IMR-90 (cell line): ENCODE measurements at regions not wholly inside any gene's neighbourhood (a gene's known extent, or its start where the extent isn't known, plus 50 kb on each side); places are given as distances from the start of the nearest gene placed in this dataset.
A peak's percentile ranks its signal among the peaks of the same experiment; 100 is the strongest.

ENCODE experiments used
- ATAC-seq: fragments of 200-7000 bp; cut with Tn5 transposase; 2 replicates; pipeline ENCODE4 v1.9.1; 2020; ENCODE audit warnings: low read depth, mild to moderate bottlenecking, moderate library complexity
- BruUV-seq: library from RNA; stranded (reverse); fragments of 400-500 nt; replicated peaks from 2 replicates; lab custom pipeline; 2021; lab: Mats Ljungman, UMichigan
- CTCF ChIA-PET: fragments of 300-600 bp; formaldehyde crosslinking; extraction: SDS; loops from one replicate; lab custom pipeline; 2021; ENCODE audit warnings: antibody characterized with exemption; lab: Yijun Ruan, JAX
- POLR2A ChIA-PET: fragments of 300-600 bp; sonication (Branson Sonifier 250); formaldehyde crosslinking; loops from one replicate; lab custom pipeline; 2022; ENCODE audit warnings: antibody characterized with exemption; ENCODE audit not compliant: unreplicated experiment; lab: Charles Lee
- DNase-seq: peaks from one replicate; pipeline ENCODE4 v3.0.0; 2013
- H2AFZ ChIP-seq: replicated peaks from 2 replicates; pipeline ENCODE3; 2013; ENCODE audit warnings: low read length, mild to moderate bottlenecking; ENCODE audit not compliant: poor library complexity
- H2AK5ac ChIP-seq: 2 replicates; pipeline ENCODE4 v1.6.1; 2013; ENCODE audit warnings: low read depth, low read length, inconsistent platforms
- H2AK9ac ChIP-seq: replicated peaks from 2 replicates; pipeline ENCODE3; 2013; ENCODE audit warnings: mild to moderate bottlenecking, low read depth, low read length, moderate library complexity; ENCODE audit not compliant: poor library complexity
- H2BK120ac ChIP-seq: 2 replicates; pipeline ENCODE4 v1.6.1; 2013; ENCODE audit warnings: low read depth, low read length, inconsistent platforms
- H2BK15ac ChIP-seq: 3 replicates; pipeline ENCODE4 v1.6.1; 2013; ENCODE audit warnings: low read depth, low read length, inconsistent platforms
- H2BK20ac ChIP-seq: 2 replicates; pipeline ENCODE4 v1.6.1; 2013; ENCODE audit warnings: low read depth, mild to moderate bottlenecking, inconsistent platforms, low read length, moderate library complexity
- H2BK5ac ChIP-seq: 2 replicates; pipeline ENCODE4 v1.6.1; 2013; ENCODE audit warnings: mild to moderate bottlenecking, low read depth, low read length, inconsistent platforms; ENCODE audit not compliant: poor library complexity, severe bottlenecking
- H3K14ac ChIP-seq: replicated peaks from 2 replicates; pipeline ENCODE4 v1.6.1; 2013; ENCODE audit warnings: low read depth, low read length, inconsistent platforms
- H3K18ac ChIP-seq: 2 replicates; pipeline ENCODE4 v1.6.1; 2013; ENCODE audit warnings: low read depth, low read length, control low read depth
- H3K23ac ChIP-seq: 2 replicates; pipeline ENCODE4 v1.6.1; 2013; ENCODE audit warnings: low read depth, low read length, inconsistent platforms
- H3K27ac ChIP-seq: 2 replicates; pipeline ENCODE4 v1.5.1; 2013; ENCODE audit warnings: mild to moderate bottlenecking, control low read depth, low read length; ENCODE audit not compliant: insufficient read depth
- H3K27me3 ChIP-seq: 2 replicates; pipeline ENCODE4 v1.6.1; 2013; ENCODE audit warnings: low read length; ENCODE audit not compliant: control insufficient read depth, insufficient read depth
- H3K36me3 ChIP-seq: 2 replicates; pipeline ENCODE4 v1.6.1; 2013; ENCODE audit warnings: low read length, mixed read lengths; ENCODE audit not compliant: control insufficient read depth, insufficient read depth
- H3K4ac ChIP-seq: 2 replicates; pipeline ENCODE4 v1.6.1; 2013; ENCODE audit warnings: low read depth, low read length, inconsistent platforms
- H3K4me1 ChIP-seq: 2 replicates; pipeline ENCODE4 v1.6.1; 2013; ENCODE audit warnings: low read length, mixed read lengths; ENCODE audit not compliant: control insufficient read depth, insufficient read depth
- H3K4me2 ChIP-seq: 2 replicates; pipeline ENCODE4 v1.6.1; 2013; ENCODE audit warnings: low read depth, mild to moderate bottlenecking, control low read depth, low read length, moderate library complexity
- H3K4me3 ChIP-seq: 2 replicates; pipeline ENCODE4 v1.5.1; 2013; ENCODE audit warnings: low read depth, mild to moderate bottlenecking, control low read depth, low read length, moderate library complexity; ENCODE audit not compliant: insufficient read depth
- H3K56ac ChIP-seq: 2 replicates; pipeline ENCODE4 v1.6.1; 2013; ENCODE audit warnings: low read length, inconsistent platforms; ENCODE audit not compliant: insufficient read depth; ENCODE audit errors: extremely low read depth
- H3K79me1 ChIP-seq, 2 experiments: 2 replicates each; pipeline ENCODE4 v1.6.1; 2013; ENCODE audit warnings: low read length in 2 of 2, inconsistent platforms in 1 of 2, low read depth in 1 of 2
- H3K9ac ChIP-seq: 2 replicates; pipeline ENCODE4 v1.6.1; 2013; ENCODE audit warnings: low read depth, low read length, control low read depth
- H3K9me1 ChIP-seq: 2 replicates; pipeline ENCODE4 v1.6.1; 2013; ENCODE audit warnings: low read length, inconsistent platforms; ENCODE audit not compliant: insufficient read depth
- H3K9me3 ChIP-seq: 2 replicates; pipeline ENCODE4 v1.6.1; 2013; ENCODE audit warnings: low read length; ENCODE audit not compliant: control insufficient read depth, insufficient read depth
- H4K20me1 ChIP-seq: 2 replicates; pipeline ENCODE4 v1.6.1; 2013; ENCODE audit warnings: low read length, inconsistent platforms; ENCODE audit not compliant: insufficient read depth
- H4K5ac ChIP-seq: 2 replicates; pipeline ENCODE4 v1.6.1; 2013; ENCODE audit warnings: mild to moderate bottlenecking, low read depth, low read length, control low read depth
- H4K8ac ChIP-seq, 2 experiments: 2 replicates each; pipeline ENCODE4 v1.6.1; 2013; ENCODE audit warnings: low read depth in 2 of 2, low read length in 2 of 2, control low read depth in 1 of 2, inconsistent platforms in 1 of 2
- H4K91ac ChIP-seq: 2 replicates; pipeline ENCODE4 v1.6.1; 2013; ENCODE audit warnings: low read depth, low read length, inconsistent platforms; ENCODE audit not compliant: insufficient read depth
- CHD1 ChIP-seq: IDR thresholded peaks from 2 replicates; pipeline ENCODE4 v1.6.1; 2012; ENCODE audit warnings: low read depth, low read length, improper control_type of control experiment
- MAFK ChIP-seq: IDR thresholded peaks from 2 replicates; pipeline ENCODE4 v1.6.1; 2012; ENCODE audit warnings: low read depth, low read length, improper control_type of control experiment
- MAZ ChIP-seq: IDR thresholded peaks from 2 replicates; pipeline ENCODE4 v1.6.1; 2012; ENCODE audit warnings: low read depth, mild to moderate bottlenecking, low read length, improper control_type of control experiment, moderate library complexity, borderline replicate concordance
- MXI1 ChIP-seq: IDR thresholded peaks from 2 replicates; pipeline ENCODE4 v1.6.1; 2012; ENCODE audit warnings: low read depth, mild to moderate bottlenecking, low read length, moderate library complexity, borderline replicate concordance
- POLR2A ChIP-seq: IDR thresholded peaks from 2 replicates; pipeline ENCODE4 v1.6.1; 2012; ENCODE audit warnings: mild to moderate bottlenecking, low read depth, low read length
- RAD21 ChIP-seq: IDR thresholded peaks from 2 replicates; pipeline ENCODE4 v1.6.1; 2012; ENCODE audit warnings: low read length, improper control_type of control experiment
- RCOR1 ChIP-seq: IDR thresholded peaks from 2 replicates; pipeline ENCODE4 v1.6.1; 2012; ENCODE audit warnings: mild to moderate bottlenecking, low read length, improper control_type of control experiment; ENCODE audit not compliant: insufficient replicate concordance
- RFX5 ChIP-seq: IDR thresholded peaks from 2 replicates; pipeline ENCODE4 v1.8.0; 2012; ENCODE audit warnings: low read depth, mild to moderate bottlenecking, low read length, moderate library complexity
- SMC3 ChIP-seq: fragments of 150-350 bp; IDR thresholded peaks from 2 replicates; pipeline ENCODE4 v1.6.1; 2016; ENCODE audit warnings: low read depth, mild to moderate bottlenecking, antibody characterized with exemption, low read length, moderate library complexity
- WGBS, 2 experiments: methylation state at CpG; one replicate each; pipeline versions ENCODE4 v1.1.5 to v1.1.7; 2013; ENCODE audit warnings: missing lambda C conversion rate in 2 of 2; ENCODE audit not compliant: insufficient read length in 1 of 2; ENCODE audit errors: extremely low coverage in 2 of 2; 5-methylcytosine and 5-hydroxymethylcytosine counted together
- dilution Hi-C: fragments of 300-500 bp; cut with HindIII; formaldehyde crosslinking; loops from one replicate; pipeline ENCODE4 v1.14.3; 2018; ENCODE audit warnings: low sequenced_read_pairs; ENCODE audit not compliant: unreplicated experiment
- in situ Hi-C: fragments of 300-500 bp; cut with MboI; formaldehyde crosslinking; loops from 3 replicates; pipeline ENCODE4 v1.14.3; 2019; ENCODE audit warnings: low sequenced_read_pairs, inconsistent platforms, mixed read lengths
- intact Hi-C: fragments of 100-400 bp; cut with micrococcal nuclease; formaldehyde crosslinking; loops from 2 replicates; pipeline ENCODE4 v1.10.0; 2022
- TF ChIP-seq, protein P1 (sequence below): fragments of 150-350 bp; IDR thresholded peaks from 2 replicates; pipeline ENCODE4 v1.6.1; 2017; ENCODE audit warnings: mild to moderate bottlenecking, antibody characterized with exemption, low read length, low read depth
- TF ChIP-seq, protein P2 (sequence below): fragments of 150-350 bp; IDR thresholded peaks from 2 replicates; pipeline ENCODE4 v1.6.1; 2016; ENCODE audit warnings: low read depth, mild to moderate bottlenecking, low read length, moderate library complexity, borderline replicate concordance
- TF ChIP-seq, protein P3 (sequence below): conservative IDR thresholded peaks from 2 replicates; pipeline ENCODE4 v1.5.1; 2012; ENCODE audit warnings: mild to moderate bottlenecking, low read depth, low read length, improper control_type of control experiment

DNA sequence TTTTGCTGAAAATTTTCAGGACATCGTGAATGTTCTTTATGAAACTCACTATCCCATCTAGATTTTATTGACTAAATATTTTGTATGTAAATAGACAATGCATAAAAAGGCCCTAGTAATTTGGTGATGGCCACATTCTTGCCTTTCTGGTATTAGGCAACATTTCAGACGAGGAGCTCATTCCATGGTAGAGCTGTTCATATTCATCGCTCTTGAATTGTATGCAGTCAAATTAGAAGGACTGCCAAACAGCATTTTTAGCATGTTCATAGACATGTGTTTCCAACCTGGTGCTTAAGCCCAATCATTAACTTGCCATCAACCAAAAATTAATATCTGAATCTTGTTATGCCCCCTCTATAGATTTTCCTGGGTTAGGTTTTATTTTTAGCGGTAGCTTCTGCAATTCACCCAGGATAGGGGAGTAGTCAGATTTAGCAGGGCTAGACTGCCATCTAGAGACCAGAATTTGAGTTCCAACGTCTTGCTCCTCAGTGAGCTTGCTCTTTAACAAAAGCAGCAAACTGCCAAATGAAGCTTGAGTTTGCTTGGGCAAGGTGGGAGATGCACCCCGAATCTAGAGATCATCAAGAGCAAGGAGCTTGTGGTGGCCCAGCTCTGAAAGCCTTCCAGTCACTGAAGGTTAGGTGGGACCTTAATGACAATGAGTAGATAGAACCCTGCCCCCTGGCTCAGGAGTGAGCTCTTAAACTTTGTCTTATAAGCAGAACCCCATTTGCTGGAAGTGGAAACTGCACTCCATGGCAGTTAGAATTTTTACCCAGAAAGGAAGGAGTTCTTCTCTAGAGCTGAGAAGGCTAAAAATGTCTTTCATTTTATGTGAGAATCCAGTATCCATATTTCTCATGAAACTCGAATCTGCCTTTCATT lies 456.2 kb downstream of the RASEF start (continued):
- TF ChIP-seq RAD21: peak; percentile 89
- TF ChIP-seq SMC3: peak; percentile 76

DNA sequence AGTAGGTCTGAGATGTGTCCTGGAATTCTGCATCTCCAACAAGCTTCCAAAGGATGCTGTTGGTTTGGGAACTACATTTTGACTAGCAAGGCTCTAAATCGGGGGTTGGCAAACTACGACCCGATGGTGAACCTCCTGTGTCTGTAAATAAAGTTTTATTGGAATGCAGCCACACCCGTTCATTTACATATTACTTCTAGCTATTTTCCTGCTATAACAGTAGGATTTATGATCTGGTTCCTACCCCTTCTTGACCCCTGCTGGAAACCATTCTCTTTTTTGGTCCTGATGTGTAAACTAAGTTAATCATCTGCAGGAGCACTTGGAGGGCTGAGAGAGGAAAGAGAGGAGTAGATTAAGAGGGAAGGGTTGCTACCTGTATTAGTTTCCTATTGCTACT lies 454.5 kb downstream of the RASEF start:
- H2BK5ac ChIP-seq: no peak overlapping the region
- H3K27ac ChIP-seq: no peak overlapping the region
- H3K9me3 ChIP-seq: no peaks in the 10 kb centered on the region
- no peak overlapping the region for H2BK15ac ChIP-seq
- H3K18ac ChIP-seq: no peak overlapping the region
- H2AFZ ChIP-seq: no peak overlapping the region
- POLR2A ChIA-PET: no interaction called here
- no TSS peak for BruUV-seq
- CTCF ChIA-PET: no interaction called here
- no peak overlapping the region for H3K4me3 ChIP-seq
- H4K91ac ChIP-seq: no peak overlapping the region
- H3K79me1 ChIP-seq: no peaks in the 10 kb centered on the region
- H4K20me1 ChIP-seq: no peaks in the 10 kb centered on the region
- H2BK120ac ChIP-seq: no peak overlapping the region
- no peak overlapping the region for H3K4ac ChIP-seq
- no peak overlapping the region for H2AK5ac ChIP-seq
- dilution Hi-C loops: no loop called here
- no peak overlapping the region for H2BK20ac ChIP-seq
- no peak overlapping the region for H4K8ac ChIP-seq
- H3K4me2 ChIP-seq: no peak overlapping the region
- no peak overlapping the region for H3K23ac ChIP-seq
- H3K36me3 ChIP-seq: no peaks in the 10 kb centered on the region
- H3K14ac ChIP-seq: no peak overlapping the region
- in situ Hi-C loops: loop anchor here (10.0 to 25.0 kb wide), 2 partner anchors 914 to 1071 kb away; no protein-coding TSS in a partner anchor
- peaks cover 5% of the 10 kb centered on the region; the same call in 1 of the 2 replicates for H3K4me1 ChIP-seq
- H2AK9ac ChIP-seq: no peak overlapping the region
- no peak for ATAC-seq
- intact Hi-C loops: loop anchor here (5.0 to 10.0 kb wide), 8 partner anchors 274 to 1214 kb away; no protein-coding TSS in a partner anchor
- no peak overlapping the region for H4K5ac ChIP-seq
- H3K27me3 ChIP-seq: peaks cover 7% of the 10 kb centered on the region
- no peak for DNase-seq
- no peak overlapping the region for H3K56ac ChIP-seq
- no peaks in the 10 kb centered on the region for H3K9me1 ChIP-seq
- WGBS, 2 experiments: no CpG with 5 or more reads among the region's 4 CpGs
- H3K9ac ChIP-seq: no peak overlapping the region
- TF ChIP-seq RFX5 (no peak), RAD21 (no peak), MAFK (no peak), CHD1 (no peak), MAZ (no peak), MXI1 (no peak), POLR2A (no peak), RCOR1 (no peak)
- TF ChIP-seq, protein P1, sequence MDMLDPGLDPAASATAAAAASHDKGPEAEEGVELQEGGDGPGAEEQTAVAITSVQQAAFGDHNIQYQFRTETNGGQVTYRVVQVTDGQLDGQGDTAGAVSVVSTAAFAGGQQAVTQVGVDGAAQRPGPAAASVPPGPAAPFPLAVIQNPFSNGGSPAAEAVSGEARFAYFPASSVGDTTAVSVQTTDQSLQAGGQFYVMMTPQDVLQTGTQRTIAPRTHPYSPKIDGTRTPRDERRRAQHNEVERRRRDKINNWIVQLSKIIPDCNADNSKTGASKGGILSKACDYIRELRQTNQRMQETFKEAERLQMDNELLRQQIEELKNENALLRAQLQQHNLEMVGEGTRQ: no peak
- TF ChIP-seq, protein P2, sequence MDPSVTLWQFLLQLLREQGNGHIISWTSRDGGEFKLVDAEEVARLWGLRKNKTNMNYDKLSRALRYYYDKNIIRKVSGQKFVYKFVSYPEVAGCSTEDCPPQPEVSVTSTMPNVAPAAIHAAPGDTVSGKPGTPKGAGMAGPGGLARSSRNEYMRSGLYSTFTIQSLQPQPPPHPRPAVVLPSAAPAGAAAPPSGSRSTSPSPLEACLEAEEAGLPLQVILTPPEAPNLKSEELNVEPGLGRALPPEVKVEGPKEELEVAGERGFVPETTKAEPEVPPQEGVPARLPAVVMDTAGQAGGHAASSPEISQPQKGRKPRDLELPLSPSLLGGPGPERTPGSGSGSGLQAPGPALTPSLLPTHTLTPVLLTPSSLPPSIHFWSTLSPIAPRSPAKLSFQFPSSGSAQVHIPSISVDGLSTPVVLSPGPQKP: no peak
- TF ChIP-seq, protein P3, sequence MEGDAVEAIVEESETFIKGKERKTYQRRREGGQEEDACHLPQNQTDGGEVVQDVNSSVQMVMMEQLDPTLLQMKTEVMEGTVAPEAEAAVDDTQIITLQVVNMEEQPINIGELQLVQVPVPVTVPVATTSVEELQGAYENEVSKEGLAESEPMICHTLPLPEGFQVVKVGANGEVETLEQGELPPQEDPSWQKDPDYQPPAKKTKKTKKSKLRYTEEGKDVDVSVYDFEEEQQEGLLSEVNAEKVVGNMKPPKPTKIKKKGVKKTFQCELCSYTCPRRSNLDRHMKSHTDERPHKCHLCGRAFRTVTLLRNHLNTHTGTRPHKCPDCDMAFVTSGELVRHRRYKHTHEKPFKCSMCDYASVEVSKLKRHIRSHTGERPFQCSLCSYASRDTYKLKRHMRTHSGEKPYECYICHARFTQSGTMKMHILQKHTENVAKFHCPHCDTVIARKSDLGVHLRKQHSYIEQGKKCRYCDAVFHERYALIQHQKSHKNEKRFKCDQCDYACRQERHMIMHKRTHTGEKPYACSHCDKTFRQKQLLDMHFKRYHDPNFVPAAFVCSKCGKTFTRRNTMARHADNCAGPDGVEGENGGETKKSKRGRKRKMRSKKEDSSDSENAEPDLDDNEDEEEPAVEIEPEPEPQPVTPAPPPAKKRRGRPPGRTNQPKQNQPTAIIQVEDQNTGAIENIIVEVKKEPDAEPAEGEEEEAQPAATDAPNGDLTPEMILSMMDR: no peak
